Mucosa of descending colon (tissue), 3 donors: ENCODE measurements at regions not wholly inside any gene's neighbourhood (a gene's known extent, or its start where the extent isn't known, plus 50 kb on each side); places are given as distances from the start of the nearest gene placed in this dataset.

Source experiments
- ATAC-seq: fragments of 200-7000 bp; cut with Tn5 transposase; one replicate; pipeline ENCODE4 v1.9.1; 2020; ENCODE audit warnings: mild to moderate bottlenecking, moderate library complexity
- DNase-seq, 3 donors: peaks; one replicate each; pipeline ENCODE4 v3.0.0-alpha.2; 2020
- H3K36me3 ChIP-seq: fragments of 200-600 bp; one replicate; pipeline ENCODE4 v1.8.0; 2021; ENCODE audit warnings: low read depth, mild to moderate bottlenecking
- H3K4me1 ChIP-seq: fragments of 200-600 bp; one replicate; pipeline ENCODE4 v1.8.0; 2021; ENCODE audit warnings: low read depth, mild to moderate bottlenecking
- H3K4me3 ChIP-seq: fragments of 200-600 bp; one replicate; pipeline ENCODE4 v1.8.0; 2021; ENCODE audit warnings: mild to moderate bottlenecking
- H3K9me3 ChIP-seq: fragments of 200-600 bp; one replicate; pipeline ENCODE4 v1.8.0; 2021; ENCODE audit warnings: mild to moderate bottlenecking
- CTCF ChIP-seq: fragments of 200-600 bp; IDR thresholded peaks from one replicate; pipeline ENCODE4 v1.8.0; 2022; ENCODE audit warnings: antibody characterized with exemption, mild to moderate bottlenecking
- intact Hi-C, 2 donors: fragments of 100-400 bp; cut with DNase I in 1 of 2; cut with micrococcal nuclease in 1 of 2; formaldehyde crosslinking; loops; one replicate each; pipeline versions ENCODE4 v1.11.0 to v1.11.1; 2022; cut with DNase I, micrococcal nuclease
- donor health status: DM: no; HTN: no; CAD: no; lungs with moderate emphysema.
- donor health status: DM: no; HTN: no; CAD: no.
- donor health status: DM: no; HTN: yes; CAD: no.

GRCh38 chr5:27524515-27524914, 486.1 kb upstream of the CDH9 start:
- Histone ChIP-seq H3K9me3 (peaks cover 46% of the 10 kb centered on the region), H3K36me3 (no peaks in the 10 kb centered on the region), H3K4me1 (no peaks in the 10 kb centered on the region), H3K4me3 (no peak overlapping the region)
- DNase-seq (no peak), ATAC-seq (no peak)
- intact Hi-C loops = no loop called here
- no peak for TF ChIP-seq CTCF

- Histone ChIP-seq H3K4me1 (no peaks in the 10 kb centered on the region), H3K36me3 (no peaks in the 10 kb centered on the region), H3K4me3 (no peak overlapping the region), H3K9me3 (peaks cover 48% of the 10 kb centered on the region)
- ATAC-seq (no peak), DNase-seq (peak in 1 of 3 donors; percentile 46)
- intact Hi-C loops = no loop called here
- TF ChIP-seq CTCF = no peak
Observed at GRCh38 chr5:27523629-27524028, 485.2 kb upstream of the CDH9 start.

GRCh38 chr5:27516437-27516836, 478.1 kb upstream of the CDH9 start:
- Histone ChIP-seq H3K36me3 (no peaks in the 10 kb centered on the region), H3K4me1 (no peaks in the 10 kb centered on the region), H3K4me3 (no peak overlapping the region), H3K9me3 (peaks cover 53% of the 10 kb centered on the region)
- DNase-seq (no peak), ATAC-seq (no peak)
- intact Hi-C loops = no loop called here
- no peak for TF ChIP-seq CTCF

GRCh38 chr5:27511061-27511460, 472.7 kb upstream of the CDH9 start:
- no peaks in the 10 kb centered on the region for H3K36me3 ChIP-seq
- intact Hi-C loops = no loop called here
- no peak for ATAC-seq
- H3K4me1 ChIP-seq = no peaks in the 10 kb centered on the region
- peaks cover 39% of the 10 kb centered on the region for H3K9me3 ChIP-seq
- DNase-seq = no peak
- TF ChIP-seq CTCF = no peak
- no peak overlapping the region for H3K4me3 ChIP-seq

GRCh38 chr5:27503813-27504212, 465.4 kb upstream of the CDH9 start:
- Histone ChIP-seq H3K4me3 (no peak overlapping the region), H3K36me3 (no peaks in the 10 kb centered on the region), H3K9me3 (peaks cover 44% of the 10 kb centered on the region), H3K4me1 (no peaks in the 10 kb centered on the region)
- TF ChIP-seq CTCF = no peak
- no peak for DNase-seq
- no peak for ATAC-seq
- intact Hi-C loops = no loop called here

GRCh38 chr5:27502236-27502635, 463.9 kb upstream of the CDH9 start:
- no peaks in the 10 kb centered on the region for H3K36me3 ChIP-seq
- H3K4me3 ChIP-seq = no peak overlapping the region
- ATAC-seq (no peak), DNase-seq (no peak)
- peaks cover 30% of the 10 kb centered on the region for H3K9me3 ChIP-seq
- no peaks in the 10 kb centered on the region for H3K4me1 ChIP-seq
- intact Hi-C loops = no loop called here
- no peak for TF ChIP-seq CTCF
